Gastrocnemius medialis (tissue), 4 donors: ENCODE measurements at regions not wholly inside any gene's neighbourhood (a gene's known extent, or its start where the extent isn't known, plus 50 kb on each side); places are given as distances from the start of the nearest gene placed in this dataset.

Experiments
- CTCF ChIP-seq, 5 experiments: fragments of 450-650 bp in 3 of 5; fragments of 200-600 bp in 2 of 5; sonication (generic) in 2 of 5; IDR thresholded peaks in 4 of 5; conservative IDR thresholded peaks in 1 of 5; 1 replicate in 4 of 5; 2 replicates in 1 of 5; pipeline ENCODE4 v1.5.1; 2016 to 2019; ENCODE audit warnings: antibody characterized with exemption in 5 of 5, mild to moderate bottlenecking in 3 of 5, moderate library complexity in 3 of 5
- POLR2A ChIP-seq, 2 donors: fragments of 450-650 bp; IDR thresholded peaks; one replicate each; pipeline ENCODE4 v1.6.1; 2017; ENCODE audit warnings: antibody characterized with exemption in 2 of 2, mild to moderate bottlenecking in 2 of 2, moderate library complexity in 2 of 2

GRCh38 chr2:180823546-180824141 is 156.8 kb upstream of the UBE2E3 start:
- no peak for TF ChIP-seq CTCF (IDR thresholded peaks at IDR 0.05 in 4 of 5, conservative IDR thresholded peaks at IDR 0.05 in 1 of 5)
- TF ChIP-seq POLR2A (IDR thresholded peaks at IDR 0.05) = no peak
